NB4 (cell line): ENCODE measurements at regions not wholly inside any gene's neighbourhood (a gene's known extent, or its start where the extent isn't known, plus 50 kb on each side); places are given as distances from the start of the nearest gene placed in this dataset.

Experiments used
- CTCF ChIP-seq: IDR thresholded peaks from one replicate; pipeline ENCODE4 v1.5.1; 2012; ENCODE audit warnings: low read depth, low read length
- POLR2A ChIP-seq: IDR thresholded peaks from 2 replicates; pipeline ENCODE4 v1.6.1; 2011; ENCODE audit warnings: mild to moderate bottlenecking; ENCODE audit not compliant: insufficient read length; ENCODE audit errors: extremely low read depth

- no peak for TF ChIP-seq CTCF
- TF ChIP-seq POLR2A = no peak
These were observed 1714.3 kb upstream of the PCDH7 start for GRCh38 chr4:29005838-29006237.
